Renal cortex interstitium (tissue), 11 donors: ENCODE measurements at regions not wholly inside any gene's neighbourhood (a gene's known extent, or its start where the extent isn't known, plus 50 kb on each side); places are given as distances from the start of the nearest gene placed in this dataset.

Experiments
- DNase-seq, 11 donors: peaks; one replicate each; pipeline ENCODE4 v3.0.0-alpha.2; 2013; ENCODE audit warnings: low read depth in 9 of 11, low spot score in 4 of 11; ENCODE audit errors: extremely low read depth in 1 of 11

GRCh38 chr9:88747768-88748167, 212.8 kb downstream of the NXNL2 start:
- DNase-seq: no peak

GRCh38 chr9:88748566-88749261, 213.7 kb downstream of the NXNL2 start:
- DNase-seq: no peak

- DNase-seq: no peak
Observed at GRCh38 chr9:88749420-88749819, 214.4 kb downstream of the NXNL2 start.

DNA sequence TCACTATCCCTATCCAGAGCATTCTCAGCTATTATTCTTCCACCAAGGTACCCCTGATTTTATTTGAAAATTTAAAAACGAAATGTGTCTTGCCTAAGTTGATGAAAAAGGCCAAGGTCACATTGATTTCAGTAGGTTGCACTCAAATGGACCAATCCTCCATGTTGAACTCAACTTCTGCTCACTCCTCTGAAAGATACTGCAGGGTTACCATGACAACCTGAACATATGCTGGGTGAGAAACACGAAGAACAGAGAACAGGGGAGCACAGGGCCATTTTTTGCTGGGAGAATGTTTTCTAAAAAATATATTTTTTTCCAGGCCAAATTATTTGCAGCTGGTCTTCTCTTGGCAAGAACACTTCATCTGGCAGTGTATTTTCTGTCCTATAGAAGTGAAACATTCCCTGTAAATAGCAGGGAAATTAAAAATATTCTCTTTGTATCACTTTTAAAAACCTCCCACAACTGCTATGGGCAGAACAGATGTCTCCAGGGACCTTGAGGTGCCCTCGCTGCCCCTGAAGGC, 215.9 kb downstream of the NXNL2 start:
- DNase-seq: no peak

DNA sequence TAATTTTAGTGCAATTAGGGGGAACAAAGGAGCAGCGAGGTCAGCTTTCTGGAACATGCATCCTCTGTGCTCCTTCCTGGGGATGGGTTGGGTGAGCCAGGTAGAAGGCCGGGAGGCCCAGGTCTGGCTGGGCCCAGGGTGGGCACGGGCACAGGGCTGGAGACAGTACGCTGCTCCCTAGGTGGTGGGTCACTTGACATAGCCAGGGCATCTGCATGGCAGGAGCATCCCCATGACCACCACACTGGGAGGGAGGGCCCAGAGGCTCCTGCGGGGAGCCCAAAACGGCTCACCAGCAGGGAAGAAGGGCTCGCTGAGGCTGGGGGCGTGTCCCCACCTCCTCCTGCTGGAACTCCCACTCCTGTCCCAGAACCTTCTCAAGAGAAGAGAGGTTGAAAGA, 216.8 kb downstream of the NXNL2 start:
- no peak for DNase-seq

- peak in 4 of 11 donors; percentile 61 to 76 (median 74) for DNase-seq
Observed at GRCh38 chr9:88753691-88754367, 218.9 kb downstream of the NXNL2 start.

GRCh38 chr9:88754452-88754851, 219.5 kb downstream of the NXNL2 start:
- no peak for DNase-seq

DNA sequence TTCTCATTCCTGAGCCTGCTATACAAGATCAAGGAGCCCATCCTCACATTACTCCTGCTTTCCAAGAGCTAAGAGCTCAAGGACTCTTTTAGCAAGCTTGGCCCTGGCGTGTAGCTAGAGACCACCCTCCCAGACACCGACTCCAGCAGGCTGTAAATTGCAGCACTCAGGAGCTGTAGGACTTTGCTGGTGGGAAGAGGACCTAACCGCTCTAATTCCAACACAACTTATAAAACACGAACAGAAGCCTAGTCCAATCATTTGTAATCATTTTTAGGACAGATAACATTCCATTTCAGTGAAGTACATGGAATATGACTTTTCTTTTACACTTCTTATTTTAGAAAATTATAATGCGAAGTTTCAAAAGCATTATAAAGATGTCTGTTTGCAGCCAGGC, 219.9 kb downstream of the NXNL2 start:
- DNase-seq: no peak

GRCh38 chr9:88757406-88758010, 222.5 kb downstream of the NXNL2 start:
- no peak for DNase-seq

GRCh38 chr9:88759364-88759763, 224.4 kb downstream of the NXNL2 start:
- no peak for DNase-seq

GRCh38 chr9:88766778-88767503, 224.3 kb upstream of the S1PR3 start:
- no peak for DNase-seq

DNA sequence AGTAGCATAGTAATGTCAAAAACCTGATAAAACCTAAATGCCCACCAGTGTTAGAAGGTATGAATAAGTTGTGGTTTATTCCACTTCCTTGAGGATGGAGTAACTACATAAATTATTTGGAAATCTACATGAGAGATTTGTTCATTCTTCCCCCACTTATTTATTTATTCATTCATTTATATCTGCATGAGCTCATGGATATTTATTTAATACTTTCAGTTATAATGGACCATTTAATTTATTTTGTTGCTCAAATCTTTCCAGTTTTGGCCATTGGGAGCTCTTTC, 223.8 kb upstream of the S1PR3 start:
- DNase-seq: no peak

GRCh38 chr9:88772575-88772974, 218.7 kb upstream of the S1PR3 start:
- DNase-seq: no peak

- no peak for DNase-seq
Observed at GRCh38 chr9:88773126-88773525, 218.1 kb upstream of the S1PR3 start.

GRCh38 chr9:88773627-88774244, 217.5 kb upstream of the S1PR3 start:
- DNase-seq: peak in 1 of 11 donors; percentile 35

- no peak for DNase-seq
Observed at GRCh38 chr9:88775037-88775471, 216.2 kb upstream of the S1PR3 start.

DNA sequence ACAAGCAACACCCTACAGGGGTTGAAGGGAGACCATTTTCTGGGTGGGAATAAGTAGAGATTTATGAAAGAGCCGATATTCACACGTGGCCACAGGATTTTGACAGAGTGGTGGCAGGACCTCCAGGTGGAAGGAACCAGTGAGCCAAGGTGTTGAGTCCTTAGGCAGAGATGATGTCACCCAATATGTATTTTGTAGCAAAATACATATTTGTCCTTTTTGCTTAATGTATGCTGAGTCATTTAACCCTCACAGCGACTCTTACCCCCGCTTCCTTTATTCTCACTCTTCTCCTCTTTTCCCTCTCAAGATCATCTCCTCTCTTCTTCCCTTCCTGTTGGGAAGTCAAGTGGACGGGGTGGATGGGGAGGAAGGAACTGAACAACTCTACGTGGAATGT, 215.7 kb upstream of the S1PR3 start:
- no peak for DNase-seq

GRCh38 chr9:88775966-88776365, 215.3 kb upstream of the S1PR3 start:
- DNase-seq: no peak

DNA sequence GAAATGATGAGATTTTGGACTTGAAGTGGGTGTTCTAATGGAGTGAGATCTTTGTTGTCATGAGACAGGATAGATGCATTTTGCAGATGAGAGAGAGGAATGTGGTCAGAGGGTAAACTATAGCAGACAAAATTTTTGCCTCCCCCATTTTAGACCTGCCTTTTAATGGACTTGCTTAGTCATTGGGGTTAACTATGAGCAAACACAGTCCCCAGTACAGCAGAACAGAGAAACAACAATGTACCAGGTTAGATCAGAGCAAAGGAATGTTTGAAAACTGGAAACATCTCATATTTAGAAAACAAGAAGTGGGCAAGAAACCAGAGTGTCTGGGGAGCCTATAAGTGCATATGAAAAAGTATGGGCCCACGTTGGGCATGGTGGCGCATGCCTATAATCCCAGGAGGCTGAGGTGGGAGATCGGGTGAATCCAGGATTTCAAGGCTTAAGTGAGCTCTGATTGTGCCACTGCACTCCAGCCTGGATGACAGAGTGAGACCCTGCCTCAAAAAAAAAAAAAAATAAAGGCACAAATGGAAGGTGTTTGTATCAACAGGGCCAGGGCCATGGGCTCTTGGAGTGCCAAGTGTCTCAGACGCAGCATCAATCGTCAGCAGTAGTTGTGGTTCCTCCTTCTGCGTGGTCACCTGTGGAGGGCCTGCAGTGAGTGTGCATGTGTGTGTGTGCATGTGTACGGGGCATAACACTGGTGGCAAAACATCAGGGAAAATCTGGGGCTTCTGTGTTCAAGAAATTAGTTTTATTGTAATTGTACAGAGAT, 214.4 kb upstream of the S1PR3 start:
- DNase-seq: no peak
